ENCODE measurements at regions not wholly inside any gene's neighbourhood (a gene's known extent, or its start where the extent isn't known, plus 50 kb on each side); places are given as distances from the start of the nearest gene placed in this dataset.

DNA sequence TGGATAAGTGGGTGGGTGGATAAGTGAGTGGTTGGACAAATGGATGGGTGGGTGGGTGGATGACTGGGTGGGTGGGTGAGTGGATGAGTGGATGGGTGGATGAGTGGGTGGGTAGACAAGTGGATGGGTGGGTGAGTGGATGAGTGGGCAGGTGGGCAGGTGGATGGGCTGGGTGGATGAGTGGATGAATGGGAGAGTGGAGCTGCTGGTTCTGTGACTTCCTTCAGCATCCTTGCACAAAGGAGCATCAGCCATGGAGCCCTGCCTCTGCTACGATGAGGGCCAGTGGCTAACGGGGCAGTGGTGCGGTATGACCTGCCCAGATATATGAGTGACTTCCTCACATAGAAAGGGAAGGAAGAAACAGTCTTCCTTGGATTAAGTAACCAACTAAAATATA, 398.7 kb upstream of the IRX4 start:
- Histone ChIP-seq H3K27ac (ENCODE audit: low read depth, low read length, poor library complexity, severe bottlenecking) (no peak overlapping the region), H2AFZ (ENCODE audit: low read length) (no peak overlapping the region), H3K9ac (ENCODE audit: low read length) (no peak overlapping the region), H3K27me3 (ENCODE audit: insufficient read depth, low read length) (no peaks in the 10 kb centered on the region), H3K4me1 (ENCODE audit: insufficient read depth, low read length, severe bottlenecking) (no peaks in the 10 kb centered on the region), H3K79me2 (ENCODE audit: insufficient read depth, low read length) (no peaks in the 10 kb centered on the region), H3F3A (ENCODE audit: insufficient read depth, low read length) (no peaks in the 10 kb centered on the region), H3K4me3 (ENCODE audit: low read depth, low read length, poor library complexity, severe bottlenecking) (no peak overlapping the region), H4K20me1 (ENCODE audit: insufficient read depth, low read length) (no peaks in the 10 kb centered on the region), H3K4me2 (ENCODE audit: low read length) (no peak overlapping the region), H3K9me2 (ENCODE audit: low read depth, low read length) (no peaks in the 10 kb centered on the region), H3K9me3 (ENCODE audit: low read length) (no peaks in the 10 kb centered on the region), H3K36me3 (ENCODE audit: insufficient read depth, low read length) (no peaks in the 10 kb centered on the region)
- TF ChIP-seq EZH2 (IDR thresholded peaks at IDR 0.05; ENCODE audit: borderline replicate concordance, low read length): no peak
- TF ChIP-seq, protein P1, sequence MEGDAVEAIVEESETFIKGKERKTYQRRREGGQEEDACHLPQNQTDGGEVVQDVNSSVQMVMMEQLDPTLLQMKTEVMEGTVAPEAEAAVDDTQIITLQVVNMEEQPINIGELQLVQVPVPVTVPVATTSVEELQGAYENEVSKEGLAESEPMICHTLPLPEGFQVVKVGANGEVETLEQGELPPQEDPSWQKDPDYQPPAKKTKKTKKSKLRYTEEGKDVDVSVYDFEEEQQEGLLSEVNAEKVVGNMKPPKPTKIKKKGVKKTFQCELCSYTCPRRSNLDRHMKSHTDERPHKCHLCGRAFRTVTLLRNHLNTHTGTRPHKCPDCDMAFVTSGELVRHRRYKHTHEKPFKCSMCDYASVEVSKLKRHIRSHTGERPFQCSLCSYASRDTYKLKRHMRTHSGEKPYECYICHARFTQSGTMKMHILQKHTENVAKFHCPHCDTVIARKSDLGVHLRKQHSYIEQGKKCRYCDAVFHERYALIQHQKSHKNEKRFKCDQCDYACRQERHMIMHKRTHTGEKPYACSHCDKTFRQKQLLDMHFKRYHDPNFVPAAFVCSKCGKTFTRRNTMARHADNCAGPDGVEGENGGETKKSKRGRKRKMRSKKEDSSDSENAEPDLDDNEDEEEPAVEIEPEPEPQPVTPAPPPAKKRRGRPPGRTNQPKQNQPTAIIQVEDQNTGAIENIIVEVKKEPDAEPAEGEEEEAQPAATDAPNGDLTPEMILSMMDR (IDR thresholded peaks at IDR 0.05; ENCODE audit: low read length): no peak

DNA sequence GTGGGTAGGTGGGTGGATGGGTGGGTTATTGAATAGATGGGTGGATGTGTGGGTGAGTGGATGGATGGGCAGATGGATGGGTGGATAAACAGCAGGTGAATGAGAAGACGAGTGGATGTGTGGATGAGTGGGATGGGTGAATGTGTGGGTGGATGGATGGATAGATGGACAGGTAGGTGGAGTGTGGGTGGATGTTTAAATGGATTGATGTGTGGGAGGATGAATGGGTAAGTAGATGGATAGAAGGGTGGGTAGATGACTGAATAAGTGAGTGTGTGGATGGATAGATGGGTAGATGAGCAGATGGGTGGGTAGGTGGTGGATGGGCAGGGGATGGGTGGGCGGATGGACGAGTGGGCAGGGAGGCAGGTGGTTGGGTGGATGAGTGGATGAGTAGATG, 397.6 kb upstream of the IRX4 start:
- Histone ChIP-seq H4K20me1 (ENCODE audit: insufficient read depth, low read length) (no peaks in the 10 kb centered on the region), H3K79me2 (ENCODE audit: insufficient read depth, low read length) (no peaks in the 10 kb centered on the region), H3K9me2 (ENCODE audit: low read depth, low read length) (no peaks in the 10 kb centered on the region), H3K9me3 (ENCODE audit: low read length) (no peaks in the 10 kb centered on the region), H3K4me2 (ENCODE audit: low read length) (no peak overlapping the region), H3K4me1 (ENCODE audit: insufficient read depth, low read length, severe bottlenecking) (no peaks in the 10 kb centered on the region), H3K27me3 (ENCODE audit: insufficient read depth, low read length) (no peaks in the 10 kb centered on the region), H3K27ac (ENCODE audit: low read depth, low read length, poor library complexity, severe bottlenecking) (no peak overlapping the region), H3K4me3 (ENCODE audit: low read depth, low read length, poor library complexity, severe bottlenecking) (no peak overlapping the region), H3K36me3 (ENCODE audit: insufficient read depth, low read length) (no peaks in the 10 kb centered on the region), H3F3A (ENCODE audit: insufficient read depth, low read length) (no peaks in the 10 kb centered on the region), H3K9ac (ENCODE audit: low read length) (no peak overlapping the region), H2AFZ (ENCODE audit: low read length) (no peak overlapping the region)
- TF ChIP-seq, protein P1 (IDR thresholded peaks at IDR 0.05; ENCODE audit: low read length): no peak
- TF ChIP-seq EZH2 (IDR thresholded peaks at IDR 0.05; ENCODE audit: borderline replicate concordance, low read length): no peak

DNA sequence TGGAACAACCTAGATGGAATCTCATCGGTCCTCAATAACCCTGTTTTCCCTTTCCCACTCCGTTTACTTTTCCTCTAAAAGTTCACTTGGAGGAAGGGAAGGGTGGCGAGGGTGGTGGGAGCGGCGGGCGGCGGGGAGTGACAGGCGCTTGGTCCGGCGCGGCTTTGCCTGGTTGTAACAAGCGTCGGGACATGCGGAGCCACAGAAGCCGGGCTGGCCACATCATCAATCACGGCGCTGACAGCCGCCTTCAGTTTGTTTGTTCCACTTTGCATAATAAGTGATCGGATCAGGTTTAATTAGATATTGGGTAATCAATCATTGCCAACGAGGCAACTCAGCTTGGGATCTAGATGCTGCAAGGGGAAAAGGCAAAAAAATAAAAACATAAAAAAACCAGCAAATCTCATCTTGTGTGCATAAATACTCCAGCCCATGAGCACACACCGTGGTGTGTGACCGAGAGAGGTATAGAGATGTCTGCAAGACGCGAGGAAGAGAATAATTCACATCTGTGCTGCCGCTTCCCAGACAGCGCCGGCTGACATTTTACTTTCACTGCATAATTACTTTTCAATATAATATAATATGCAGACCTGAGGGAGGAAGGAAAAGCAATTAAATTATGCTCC, 396.2 kb upstream of the IRX4 start:
- H3K9ac ChIP-seq (ENCODE audit: low read length): no peak overlapping the region
- no peak for TF ChIP-seq EZH2 (IDR thresholded peaks at IDR 0.05; ENCODE audit: borderline replicate concordance, low read length)
- TF ChIP-seq, protein P1 (IDR thresholded peaks at IDR 0.05; ENCODE audit: low read length): no peak
- no peaks in the 10 kb centered on the region for H3F3A ChIP-seq (ENCODE audit: insufficient read depth, low read length)
- no peaks in the 10 kb centered on the region for H3K9me3 ChIP-seq (ENCODE audit: low read length)
- H3K4me1 ChIP-seq (ENCODE audit: insufficient read depth, low read length, severe bottlenecking): no peaks in the 10 kb centered on the region
- H3K9me2 ChIP-seq (ENCODE audit: low read depth, low read length): no peaks in the 10 kb centered on the region
- no peaks in the 10 kb centered on the region for H3K36me3 ChIP-seq (ENCODE audit: insufficient read depth, low read length)
- H4K20me1 ChIP-seq (ENCODE audit: insufficient read depth, low read length): no peaks in the 10 kb centered on the region
- no peaks in the 10 kb centered on the region for H3K27me3 ChIP-seq (ENCODE audit: insufficient read depth, low read length)
- H3K27ac ChIP-seq (ENCODE audit: low read depth, low read length, poor library complexity, severe bottlenecking): no peak overlapping the region
- no peak overlapping the region for H3K4me2 ChIP-seq (ENCODE audit: low read length)
- H3K79me2 ChIP-seq (ENCODE audit: insufficient read depth, low read length): no peaks in the 10 kb centered on the region
- no peak overlapping the region for H2AFZ ChIP-seq (ENCODE audit: low read length)
- no peak overlapping the region for H3K4me3 ChIP-seq (ENCODE audit: low read depth, low read length, poor library complexity, severe bottlenecking)

Data from OCI-LY1 (cell line).